ENCODE measurements at regions not wholly inside any gene's neighbourhood (a gene's known extent, or its start where the extent isn't known, plus 50 kb on each side); places are given as distances from the start of the nearest gene placed in this dataset.

DNA sequence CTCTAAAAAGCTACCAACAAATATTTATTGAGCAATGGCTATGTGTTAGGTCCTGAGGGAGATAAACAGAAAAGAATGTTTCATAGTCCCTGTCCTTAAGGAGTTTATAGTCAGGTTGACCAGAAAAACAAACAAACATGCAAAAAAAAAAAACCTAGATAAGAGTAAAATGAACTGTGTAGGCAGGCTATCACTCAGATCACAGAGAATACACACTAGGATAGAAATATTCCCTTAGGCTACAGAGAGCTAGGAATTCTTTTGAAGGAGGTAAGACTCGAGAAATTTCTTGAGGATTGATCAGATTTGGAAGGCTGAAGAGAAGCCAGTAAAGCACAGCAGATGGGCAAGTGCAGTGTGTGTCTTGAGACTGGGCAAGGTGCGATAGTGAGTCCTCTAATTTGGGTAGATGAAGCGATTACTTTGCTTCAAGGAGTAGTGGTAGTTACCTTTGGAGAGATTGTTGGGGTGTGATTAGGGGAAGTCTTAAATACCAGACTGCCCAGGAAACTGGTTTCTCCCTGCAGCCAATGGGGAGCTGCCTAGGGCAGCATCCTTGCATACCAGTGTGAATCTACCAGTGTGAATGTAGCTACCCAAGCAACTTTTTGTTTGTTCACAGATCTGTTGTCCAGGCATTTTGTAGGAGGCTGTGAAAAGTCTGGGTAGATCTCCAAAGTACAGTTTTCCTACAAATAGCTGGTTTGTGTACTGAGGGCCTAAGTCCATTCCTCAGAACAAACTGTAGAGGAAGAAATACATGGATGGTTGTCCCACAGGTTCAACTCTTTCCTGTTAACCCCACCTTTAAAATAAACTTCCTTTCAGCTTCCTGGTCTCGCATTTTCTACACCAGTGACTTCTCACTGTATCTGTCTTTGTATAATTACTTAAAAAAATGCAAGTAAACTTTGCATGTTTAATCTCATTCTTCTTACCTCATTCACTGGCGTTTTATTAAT is 314.1 kb downstream of the KLF5 start:
- DNase-seq = no peak
- intact Hi-C loops (cut with DNase I; ENCODE audit: low total_unique reads) = no loop called here
- TF ChIP-seq, protein P1, sequence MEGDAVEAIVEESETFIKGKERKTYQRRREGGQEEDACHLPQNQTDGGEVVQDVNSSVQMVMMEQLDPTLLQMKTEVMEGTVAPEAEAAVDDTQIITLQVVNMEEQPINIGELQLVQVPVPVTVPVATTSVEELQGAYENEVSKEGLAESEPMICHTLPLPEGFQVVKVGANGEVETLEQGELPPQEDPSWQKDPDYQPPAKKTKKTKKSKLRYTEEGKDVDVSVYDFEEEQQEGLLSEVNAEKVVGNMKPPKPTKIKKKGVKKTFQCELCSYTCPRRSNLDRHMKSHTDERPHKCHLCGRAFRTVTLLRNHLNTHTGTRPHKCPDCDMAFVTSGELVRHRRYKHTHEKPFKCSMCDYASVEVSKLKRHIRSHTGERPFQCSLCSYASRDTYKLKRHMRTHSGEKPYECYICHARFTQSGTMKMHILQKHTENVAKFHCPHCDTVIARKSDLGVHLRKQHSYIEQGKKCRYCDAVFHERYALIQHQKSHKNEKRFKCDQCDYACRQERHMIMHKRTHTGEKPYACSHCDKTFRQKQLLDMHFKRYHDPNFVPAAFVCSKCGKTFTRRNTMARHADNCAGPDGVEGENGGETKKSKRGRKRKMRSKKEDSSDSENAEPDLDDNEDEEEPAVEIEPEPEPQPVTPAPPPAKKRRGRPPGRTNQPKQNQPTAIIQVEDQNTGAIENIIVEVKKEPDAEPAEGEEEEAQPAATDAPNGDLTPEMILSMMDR (IDR thresholded peaks at IDR 0.05) = no peak
- Histone ChIP-seq H3K27ac (no peak overlapping the region), H3K4me1 (no peaks in the 10 kb centered on the region), H3K36me3 (no peaks in the 10 kb centered on the region), H3K9me3 (no peaks in the 10 kb centered on the region), H3K4me3 (no peak overlapping the region), H3K27me3 (no peaks in the 10 kb centered on the region)

DNA sequence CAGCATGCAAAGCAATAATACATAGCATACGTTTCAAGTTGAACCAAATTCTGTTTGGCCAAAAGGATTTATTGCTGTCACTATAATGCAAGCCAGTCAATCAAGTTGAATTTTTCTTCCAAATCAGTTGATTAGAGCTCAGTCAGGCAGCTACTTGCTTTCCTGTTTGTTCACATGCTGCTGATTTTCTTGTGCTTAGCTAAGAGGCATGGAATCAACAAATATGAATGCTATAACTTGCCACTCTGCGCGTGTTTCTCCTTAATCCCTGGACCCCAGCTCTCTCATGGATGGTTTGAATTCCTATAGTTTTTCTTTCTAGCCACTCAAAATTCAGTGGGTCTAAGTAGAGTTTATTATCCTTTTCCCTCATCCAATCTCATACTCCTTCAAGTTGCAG is 311.3 kb downstream of the KLF5 start:
- H3K36me3 ChIP-seq = no peaks in the 10 kb centered on the region

DNA sequence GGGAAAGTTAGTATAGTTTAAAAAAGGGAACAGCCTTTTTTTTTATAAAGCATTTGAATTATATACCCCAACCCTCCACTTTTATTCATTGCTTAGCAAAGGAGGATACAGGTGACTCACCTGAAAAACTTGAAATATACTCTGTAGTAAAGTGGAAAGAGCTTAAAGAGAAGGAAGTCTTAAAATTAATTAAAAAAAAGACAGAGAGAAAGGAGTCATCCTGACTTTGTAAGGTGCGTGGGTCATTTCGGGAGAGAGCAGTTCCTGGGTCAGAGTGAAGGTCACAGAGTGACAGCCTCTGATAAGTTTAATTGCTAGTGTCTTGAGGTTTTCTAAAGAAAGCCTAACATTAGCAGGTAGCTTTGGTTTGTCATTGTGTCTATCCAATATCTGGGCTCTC is 310.3 kb downstream of the KLF5 start:
- H3K27me3 ChIP-seq = no peaks in the 10 kb centered on the region
- no peak overlapping the region for H3K27ac ChIP-seq
- H3K36me3 ChIP-seq = no peaks in the 10 kb centered on the region
- no peak overlapping the region for H3K4me3 ChIP-seq
- TF ChIP-seq, protein P1 (IDR thresholded peaks at IDR 0.05) = no peak
- intact Hi-C loops (cut with DNase I; ENCODE audit: low total_unique reads) = no loop called here
- no peaks in the 10 kb centered on the region for H3K4me1 ChIP-seq
- no peaks in the 10 kb centered on the region for H3K9me3 ChIP-seq
- no peak for DNase-seq

More for the DNA sequence above, 311.3 kb downstream of the KLF5 start:
- TF ChIP-seq, protein P1 (IDR thresholded peaks at IDR 0.05) = no peak
- no peak for DNase-seq
- intact Hi-C loops (cut with DNase I; ENCODE audit: low total_unique reads) = no loop called here
- no peak overlapping the region for H3K4me3 ChIP-seq
- H3K9me3 ChIP-seq = no peaks in the 10 kb centered on the region
- no peaks in the 10 kb centered on the region for H3K4me1 ChIP-seq
- no peaks in the 10 kb centered on the region for H3K27me3 ChIP-seq
- H3K27ac ChIP-seq = no peak overlapping the region

DNA sequence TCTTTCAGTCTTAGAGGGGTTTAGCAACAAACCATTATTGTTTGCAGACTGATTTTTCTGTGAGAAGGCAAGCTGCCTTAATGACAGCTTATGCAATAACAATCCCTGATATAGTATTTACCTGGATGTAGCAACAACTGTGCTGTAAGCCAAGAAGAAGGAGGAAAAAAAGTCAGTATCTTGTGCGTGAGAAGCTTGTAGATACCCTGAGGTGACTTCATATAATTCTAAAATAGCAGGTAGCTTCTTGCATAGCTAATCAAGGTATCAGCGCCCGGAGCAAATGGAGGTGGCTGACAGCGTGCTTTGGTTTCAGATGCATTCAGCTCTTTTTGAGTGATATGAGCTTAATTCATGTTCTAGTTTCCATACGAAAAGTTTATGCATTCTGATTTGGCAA is 309.8 kb downstream of the KLF5 start:
- intact Hi-C loops (cut with DNase I; ENCODE audit: low total_unique reads) = no loop called here
- no peak overlapping the region for H3K4me3 ChIP-seq
- H3K4me1 ChIP-seq = no peaks in the 10 kb centered on the region
- no peak overlapping the region for H3K27ac ChIP-seq
- no peaks in the 10 kb centered on the region for H3K36me3 ChIP-seq
- no peak for DNase-seq
- no peaks in the 10 kb centered on the region for H3K9me3 ChIP-seq
- TF ChIP-seq, protein P1 (IDR thresholded peaks at IDR 0.05) = no peak
- H3K27me3 ChIP-seq = no peaks in the 10 kb centered on the region

DNA sequence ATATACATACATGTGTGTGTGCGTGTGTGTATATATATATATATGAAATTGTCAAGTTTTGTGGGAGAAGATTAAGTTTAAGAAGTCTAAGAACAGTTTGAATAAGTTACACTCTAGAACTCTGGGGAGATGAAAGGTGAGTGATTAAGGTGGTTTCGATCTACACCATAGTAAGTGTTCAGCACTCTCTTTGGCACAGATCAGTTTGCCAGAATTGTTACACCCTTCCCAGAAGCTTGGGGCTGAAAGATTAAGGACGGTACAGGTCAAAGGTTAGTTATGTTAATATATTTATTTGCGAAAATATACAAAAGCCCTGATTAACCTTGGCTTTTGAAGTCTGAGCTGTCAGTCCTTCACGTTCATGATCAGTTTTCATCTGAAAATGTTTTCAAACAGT is 309.1 kb downstream of the KLF5 start:
- TF ChIP-seq, protein P1 (IDR thresholded peaks at IDR 0.05) = no peak
- Histone ChIP-seq H3K4me1 (no peaks in the 10 kb centered on the region), H3K9me3 (no peaks in the 10 kb centered on the region), H3K27ac (no peak overlapping the region), H3K27me3 (no peaks in the 10 kb centered on the region), H3K4me3 (no peak overlapping the region), H3K36me3 (no peaks in the 10 kb centered on the region)
- DNase-seq = no peak
- intact Hi-C loops (cut with DNase I; ENCODE audit: low total_unique reads) = no loop called here

All from tibial artery (tissue), 4 donors.